ENCODE measurements at regions not wholly inside any gene's neighbourhood (a gene's known extent, or its start where the extent isn't known, plus 50 kb on each side); places are given as distances from the start of the nearest gene placed in this dataset.

- CTCF ChIA-PET, result no interaction called here
Observed at GRCh38 chr2:8549942-8550341, 131.9 kb upstream of the ID2 start.

GRCh38 chr2:8550481-8550880 is 131.4 kb upstream of the ID2 start:
- POLR2A ChIA-PET, result interaction anchor here (1.2 kb wide), 1 partner anchor 131 kb away, joined by 6 read pairs; the partner anchor contains the start of gene ID2
- CTCF ChIA-PET, result no interaction called here
- Histone ChIP-seq H3K4me3 (ENCODE audit: low read depth, low read length) (no peak overlapping the region), H3K36me3 (ENCODE audit: control insufficient read depth in 2 of 2, insufficient read depth in 1 of 2, low read length in 2 of 2) (no peaks in the 10 kb centered on the region), H3K9me3 (ENCODE audit: control insufficient read depth, insufficient read depth, low read depth, low read length) (no peaks in the 10 kb centered on the region), H3K27ac (ENCODE audit: extremely low read depth, low read depth, low read length) (no peak overlapping the region), H3K4me1 (ENCODE audit: control insufficient read depth, insufficient read depth, low read length) (no peaks in the 10 kb centered on the region)
- TF ChIP-seq ZIC2 (tag by site-specific recombination; IDR thresholded peaks at IDR 0.05) (no peak), MZF1 (tag by site-specific recombination; IDR thresholded peaks at IDR 0.05; ENCODE audit: borderline replicate concordance) (no peak), ZNF2 (tag by site-specific recombination; IDR thresholded peaks at IDR 0.05) (no peak), ZBTB20 (tag by site-specific recombination; IDR thresholded peaks at IDR 0.05) (no peak), PRDM1 (tag by site-specific recombination; IDR thresholded peaks at IDR 0.05) (no peak), ZNF501 (tag by site-specific recombination; IDR thresholded peaks at IDR 0.05) (no peak), ZNF292 (tag by site-specific recombination; IDR thresholded peaks at IDR 0.05; ENCODE audit: borderline replicate concordance, low read depth) (no peak), ZNF202 (tag by site-specific recombination; IDR thresholded peaks at IDR 0.05; ENCODE audit: borderline replicate concordance) (no peak), ZNF707 (tag by site-specific recombination; IDR thresholded peaks at IDR 0.05) (no peak)

More at GRCh38 chr2:8549942-8550341, 131.9 kb upstream of the ID2 start:
- Histone ChIP-seq H3K9me3 (ENCODE audit: control insufficient read depth, insufficient read depth, low read depth, low read length) (no peaks in the 10 kb centered on the region), H3K4me1 (ENCODE audit: control insufficient read depth, insufficient read depth, low read length) (no peaks in the 10 kb centered on the region), H3K4me3 (ENCODE audit: low read depth, low read length) (no peak overlapping the region), H3K36me3 (ENCODE audit: control insufficient read depth in 2 of 2, insufficient read depth in 1 of 2, low read length in 2 of 2) (no peaks in the 10 kb centered on the region), H3K27ac (ENCODE audit: extremely low read depth, low read depth, low read length) (no peak overlapping the region)
- TF ChIP-seq ZNF404 (tag by site-specific recombination; IDR thresholded peaks at IDR 0.05), result no peak
- no peak for TF ChIP-seq ATF2 (tag by site-specific recombination; IDR thresholded peaks at IDR 0.05; ENCODE audit: low read depth)
- TF ChIP-seq ZSCAN23 (tag by site-specific recombination; IDR thresholded peaks at IDR 0.05), result no peak
- TF ChIP-seq GLIS2 (tag by site-specific recombination; IDR thresholded peaks at IDR 0.05), result no peak
- TF ChIP-seq YY2 (tag by site-specific recombination; IDR thresholded peaks at IDR 0.05), result no peak
- TF ChIP-seq ZNF747 (tag by site-specific recombination; IDR thresholded peaks at IDR 0.05), result no peak
- TF ChIP-seq PATZ1 (tag by site-specific recombination; IDR thresholded peaks at IDR 0.05), result no peak
- TF ChIP-seq HIC1 (tag by site-specific recombination; IDR thresholded peaks at IDR 0.05), result no peak
- no peak for TF ChIP-seq MZF1 (tag by site-specific recombination; IDR thresholded peaks at IDR 0.05; ENCODE audit: borderline replicate concordance)
- no peak for TF ChIP-seq ZNF501 (tag by site-specific recombination; IDR thresholded peaks at IDR 0.05)
- TF ChIP-seq ZNF335 (tag by site-specific recombination; conservative IDR thresholded peaks at IDR 0.05), result no peak
- no peak for TF ChIP-seq ZNF324 (tag by site-specific recombination; IDR thresholded peaks at IDR 0.05)
- no peak for TF ChIP-seq ZNF26 (tag by site-specific recombination; IDR thresholded peaks at IDR 0.05)
- TF ChIP-seq MYNN (tag by site-specific recombination; IDR thresholded peaks at IDR 0.05; ENCODE audit: borderline replicate concordance), result no peak
- no peak for TF ChIP-seq OSR2 (tag by site-specific recombination; IDR thresholded peaks at IDR 0.05)
- TF ChIP-seq ZNF23 (tag by site-specific recombination; IDR thresholded peaks at IDR 0.05; ENCODE audit: borderline replicate concordance), result no peak
- no peak for TF ChIP-seq ZNF121 (tag by site-specific recombination; IDR thresholded peaks at IDR 0.05)
- TF ChIP-seq ZNF596 (tag by site-specific recombination; IDR thresholded peaks at IDR 0.05), result no peak
- POLR2A ChIA-PET, result interaction anchor here (1.2 kb wide), 1 partner anchor 132 kb away, joined by 6 read pairs; the partner anchor contains the start of gene ID2
